ENCODE measurements at regions not wholly inside any gene's neighbourhood (a gene's known extent, or its start where the extent isn't known, plus 50 kb on each side); places are given as distances from the start of the nearest gene placed in this dataset.
"Not testable (repeated sequence)": the region's sequence is repeated elsewhere in the genome, so short reads cannot be mapped to it uniquely, and the experiment has no call there.

DNA sequence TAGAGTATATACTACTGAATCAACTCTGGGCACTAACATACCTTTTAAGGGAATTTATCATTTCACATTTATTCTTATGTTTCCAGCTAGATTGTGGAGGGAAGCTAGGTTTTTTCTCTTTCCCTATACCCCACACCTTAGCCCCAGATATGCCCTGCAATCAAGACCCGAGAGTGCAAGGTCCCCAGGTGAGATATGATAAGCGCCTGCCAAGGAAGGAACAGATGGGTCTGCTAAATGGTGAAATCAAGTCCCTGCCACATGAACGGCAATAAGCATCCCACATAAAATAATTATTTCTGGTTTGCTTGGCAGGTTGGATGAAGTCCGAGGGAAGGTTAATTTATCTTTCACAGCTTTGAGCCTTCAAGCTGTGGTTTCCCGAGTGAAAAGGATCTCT lies 195.5 kb downstream of the TOX3 start:
- no peak for TF ChIP-seq CTCF (IDR thresholded peaks at IDR 0.05)
- no peak for DNase-seq (ENCODE audit: low spot score)
- no peak overlapping the region for H3K27ac ChIP-seq

GRCh38 chr16:52350031-52350642 lies 196.8 kb downstream of the TOX3 start:
- Histone ChIP-seq H3K4me3 (no peak overlapping the region), H3K27ac (no peak overlapping the region)
- no peak for TF ChIP-seq CTCF (IDR thresholded peaks at IDR 0.05)
- DNase-seq (ENCODE audit: low spot score), result no peak

More for the DNA sequence above, 195.5 kb downstream of the TOX3 start:
- H3K4me3 ChIP-seq, result no peak overlapping the region

- no peak for DNase-seq (ENCODE audit: low spot score)
- Histone ChIP-seq H3K27ac (no peak overlapping the region), H3K4me3 (no peak overlapping the region)
- no peak for TF ChIP-seq CTCF (IDR thresholded peaks at IDR 0.05)
These were observed 200.2 kb downstream of the TOX3 start for GRCh38 chr16:52346709-52347108.

GRCh38 chr16:52333673-52334072 lies 213.3 kb downstream of the TOX3 start:
- not testable (repeated sequence) for H3K4me3 ChIP-seq; DNase-seq (ENCODE audit: low spot score); H3K27ac ChIP-seq

DNA sequence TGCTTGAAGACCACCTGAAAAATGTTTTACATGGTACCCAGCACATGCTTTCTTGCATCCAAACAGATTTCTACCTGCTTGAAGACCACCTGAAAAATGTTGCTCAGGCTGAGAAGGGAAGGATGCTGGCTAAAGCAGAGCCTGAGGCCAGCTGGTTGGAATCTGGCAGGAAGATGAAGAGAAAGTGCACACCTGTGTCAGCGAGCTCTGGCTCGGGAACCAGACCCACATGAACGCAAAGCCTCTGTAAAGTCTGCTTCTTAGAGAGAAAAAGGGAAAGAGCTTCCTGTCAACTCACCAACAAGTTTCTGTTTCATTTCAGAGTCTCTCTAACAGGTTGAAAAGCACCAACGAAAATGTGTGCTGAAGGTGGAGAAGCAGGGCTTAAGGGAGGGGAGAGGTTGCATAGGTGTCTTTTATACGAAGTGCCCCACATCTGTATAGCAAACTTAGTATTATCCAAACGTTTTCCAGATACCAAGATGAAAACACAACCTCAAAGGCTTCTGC lies 226.0 kb downstream of the TOX3 start:
- TF ChIP-seq CTCF (IDR thresholded peaks at IDR 0.05), result no peak
- DNase-seq (ENCODE audit: low spot score), result no peak
- no peak overlapping the region for H3K27ac ChIP-seq
- no peak overlapping the region for H3K4me3 ChIP-seq

DNA sequence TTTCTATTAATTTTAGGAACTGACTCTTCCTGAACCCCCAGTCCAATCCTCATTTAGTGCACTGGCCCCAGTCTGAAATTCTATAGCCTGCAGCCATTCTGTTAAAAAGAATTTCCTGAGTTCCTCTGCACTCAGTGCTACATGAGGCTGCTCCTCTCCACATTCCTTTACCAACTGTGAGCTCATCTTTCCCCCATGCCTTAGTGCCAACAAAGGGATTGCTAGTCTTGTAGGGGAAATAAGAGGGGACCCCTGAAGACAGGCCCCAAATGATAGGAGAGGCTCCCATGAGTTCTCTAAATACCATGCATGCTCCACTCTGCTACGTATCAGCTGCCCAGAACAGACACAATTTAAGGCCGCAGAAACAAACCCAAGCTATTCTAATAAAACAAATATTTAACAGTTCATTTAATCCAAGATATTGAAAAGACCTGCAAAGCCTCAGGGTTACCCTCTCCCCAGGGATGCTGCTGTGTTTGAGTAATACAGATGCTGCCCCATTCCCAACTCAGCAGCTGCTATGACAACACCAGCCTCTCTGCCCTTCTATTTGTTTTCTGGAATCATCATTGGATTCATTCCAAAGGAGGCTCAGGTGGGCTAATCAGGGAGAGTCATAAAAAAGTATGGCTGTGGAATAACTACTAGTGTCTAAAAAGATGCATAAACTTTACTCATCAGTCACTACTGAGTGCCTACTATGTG lies 228.5 kb downstream of the TOX3 start:
- Histone ChIP-seq H3K4me3 (no peak overlapping the region), H3K27ac (no peak overlapping the region)
- no peak for DNase-seq (ENCODE audit: low spot score)
- no peak for TF ChIP-seq CTCF (IDR thresholded peaks at IDR 0.05)

GRCh38 chr16:52316241-52316640 lies 230.7 kb downstream of the TOX3 start:
- Histone ChIP-seq H3K4me3 (no peak overlapping the region), H3K27ac (no peak overlapping the region)
- TF ChIP-seq CTCF (IDR thresholded peaks at IDR 0.05), result no peak
- no peak for DNase-seq (ENCODE audit: low spot score)
